HFF-Myc (cell line): ENCODE measurements at regions not wholly inside any gene's neighbourhood (a gene's known extent, or its start where the extent isn't known, plus 50 kb on each side); places are given as distances from the start of the nearest gene placed in this dataset.

ENCODE experiments used
- DNase-seq: peaks from one replicate; pipeline ENCODE4 v3.0.0-alpha.2; 2011; ENCODE audit warnings: low read depth; ENCODE audit errors: extremely low read depth
- H3K4me3 ChIP-seq: replicated peaks from 2 replicates; pipeline ENCODE4 v1.5.1; 2011; ENCODE audit warnings: low read depth, mild to moderate bottlenecking, control low read depth, low read length
- TF ChIP-seq, protein P1 (sequence below): IDR thresholded peaks from 2 replicates; pipeline ENCODE4 v1.5.1; 2012; ENCODE audit warnings: mild to moderate bottlenecking, low read depth, low read length, control low read depth; ENCODE audit errors: missing control alignments

DNA sequence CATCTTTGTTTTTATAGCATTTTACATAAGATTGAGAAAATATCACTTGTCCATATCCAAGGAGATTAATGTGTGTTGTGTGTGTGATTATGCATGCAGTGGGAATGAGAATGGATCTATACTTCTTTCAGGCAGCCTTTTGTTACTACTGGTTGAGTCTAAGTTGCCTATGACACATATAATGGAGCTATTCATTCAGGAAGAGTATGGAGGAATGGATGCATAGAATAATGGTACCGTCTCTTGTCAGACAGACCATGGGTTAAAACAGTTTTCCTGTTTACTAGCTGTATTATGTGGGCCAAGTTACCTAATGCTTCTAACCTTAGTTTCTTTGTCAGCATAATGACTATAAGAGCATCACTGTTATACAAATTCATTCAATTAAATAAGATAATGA is 155.4 kb upstream of the KYNU start:
- DNase-seq, result no peak
- H3K4me3 ChIP-seq, result no peak overlapping the region
- TF ChIP-seq, protein P1, sequence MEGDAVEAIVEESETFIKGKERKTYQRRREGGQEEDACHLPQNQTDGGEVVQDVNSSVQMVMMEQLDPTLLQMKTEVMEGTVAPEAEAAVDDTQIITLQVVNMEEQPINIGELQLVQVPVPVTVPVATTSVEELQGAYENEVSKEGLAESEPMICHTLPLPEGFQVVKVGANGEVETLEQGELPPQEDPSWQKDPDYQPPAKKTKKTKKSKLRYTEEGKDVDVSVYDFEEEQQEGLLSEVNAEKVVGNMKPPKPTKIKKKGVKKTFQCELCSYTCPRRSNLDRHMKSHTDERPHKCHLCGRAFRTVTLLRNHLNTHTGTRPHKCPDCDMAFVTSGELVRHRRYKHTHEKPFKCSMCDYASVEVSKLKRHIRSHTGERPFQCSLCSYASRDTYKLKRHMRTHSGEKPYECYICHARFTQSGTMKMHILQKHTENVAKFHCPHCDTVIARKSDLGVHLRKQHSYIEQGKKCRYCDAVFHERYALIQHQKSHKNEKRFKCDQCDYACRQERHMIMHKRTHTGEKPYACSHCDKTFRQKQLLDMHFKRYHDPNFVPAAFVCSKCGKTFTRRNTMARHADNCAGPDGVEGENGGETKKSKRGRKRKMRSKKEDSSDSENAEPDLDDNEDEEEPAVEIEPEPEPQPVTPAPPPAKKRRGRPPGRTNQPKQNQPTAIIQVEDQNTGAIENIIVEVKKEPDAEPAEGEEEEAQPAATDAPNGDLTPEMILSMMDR, result no peak

GRCh38 chr2:142721015-142721414 is 156.4 kb upstream of the KYNU start:
- no peak overlapping the region for H3K4me3 ChIP-seq
- DNase-seq, result no peak
- TF ChIP-seq, protein P1, result no peak

DNA sequence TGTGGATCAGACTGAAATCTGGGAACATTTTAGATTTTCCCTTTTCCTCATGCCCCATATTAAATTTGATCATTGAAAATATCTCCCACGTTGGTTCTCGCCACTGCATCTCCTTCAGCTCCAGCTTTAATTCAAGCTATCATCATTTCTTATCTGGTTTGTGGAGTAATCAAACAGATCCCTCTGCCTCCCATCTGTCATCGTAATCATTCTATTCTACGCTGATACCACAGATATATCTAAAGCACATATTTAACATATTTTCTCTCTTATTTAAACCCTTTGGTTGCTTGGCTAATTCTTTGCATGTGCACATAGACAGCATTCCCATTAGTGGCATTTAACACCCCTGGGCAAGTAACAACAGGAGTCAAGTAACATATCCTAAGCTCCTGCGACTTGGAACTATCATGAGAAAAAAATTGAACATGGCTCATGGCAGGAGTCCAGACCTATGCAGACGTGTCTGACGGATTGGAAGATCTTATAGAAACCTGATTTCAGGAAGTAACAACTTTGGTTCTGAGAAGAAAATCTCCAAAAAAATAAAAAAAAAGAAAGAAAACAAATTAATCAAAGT is 158.8 kb upstream of the KYNU start:
- TF ChIP-seq, protein P1, result no peak
- DNase-seq, result no peak
- H3K4me3 ChIP-seq, result no peak overlapping the region

DNA sequence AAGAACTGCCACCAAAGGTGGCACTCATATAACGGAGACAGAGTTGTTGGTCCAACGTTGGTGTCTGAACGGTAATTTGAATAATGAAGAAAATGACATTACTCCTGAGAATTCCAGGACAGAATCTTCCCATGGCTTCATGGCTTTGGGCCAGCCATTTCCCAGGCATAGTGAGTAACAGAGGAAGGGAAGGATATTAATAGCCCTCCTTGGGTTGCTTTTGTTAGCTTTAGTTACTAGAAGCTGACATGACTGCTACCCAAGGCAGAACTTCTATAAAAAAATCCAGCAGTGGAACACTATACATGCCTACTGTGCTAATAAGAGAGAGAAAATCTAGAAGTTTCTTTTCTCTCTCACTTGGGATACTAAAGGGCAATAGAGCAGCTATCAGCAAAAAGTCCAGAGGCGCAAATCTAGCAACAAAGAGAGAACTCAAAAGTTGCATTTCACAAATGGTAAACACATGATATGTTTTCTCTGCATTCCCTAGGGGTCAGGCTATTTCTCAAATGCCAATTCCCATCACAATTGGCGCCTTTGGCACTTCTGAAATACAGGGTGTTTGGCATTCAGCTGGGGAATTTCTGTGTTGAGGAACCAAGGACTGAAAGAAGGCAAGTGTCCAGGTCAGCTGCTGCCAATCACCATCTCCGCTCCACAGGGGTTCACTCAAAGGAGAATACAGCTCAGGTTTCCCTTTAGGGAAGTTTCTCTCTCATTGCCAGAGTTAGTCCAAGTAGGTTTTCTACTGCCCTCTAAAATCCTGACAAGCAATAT is 160.8 kb upstream of the KYNU start:
- H3K4me3 ChIP-seq, result no peak overlapping the region
- TF ChIP-seq, protein P1, result no peak
- DNase-seq, result no peak

DNA sequence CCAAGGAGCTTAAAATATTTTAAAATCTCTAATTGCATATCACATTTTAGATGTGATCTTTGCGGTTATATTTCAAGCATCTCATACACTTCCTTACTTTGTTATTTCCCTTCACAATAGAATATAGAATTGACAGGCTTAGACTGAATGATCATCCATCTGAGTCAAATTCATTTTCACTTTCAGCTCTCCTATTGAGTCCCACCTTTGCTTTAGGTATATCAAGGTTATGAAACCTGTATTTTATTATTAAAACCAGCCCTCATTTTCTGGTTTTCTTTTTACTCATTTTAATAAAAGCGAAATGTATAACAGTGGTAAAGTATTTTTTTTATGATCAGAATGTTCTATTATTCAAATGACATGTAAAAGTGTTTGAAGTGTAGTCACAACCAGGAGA is 162.9 kb upstream of the KYNU start:
- TF ChIP-seq, protein P1, result no peak
- DNase-seq, result no peak
- no peak overlapping the region for H3K4me3 ChIP-seq

DNA sequence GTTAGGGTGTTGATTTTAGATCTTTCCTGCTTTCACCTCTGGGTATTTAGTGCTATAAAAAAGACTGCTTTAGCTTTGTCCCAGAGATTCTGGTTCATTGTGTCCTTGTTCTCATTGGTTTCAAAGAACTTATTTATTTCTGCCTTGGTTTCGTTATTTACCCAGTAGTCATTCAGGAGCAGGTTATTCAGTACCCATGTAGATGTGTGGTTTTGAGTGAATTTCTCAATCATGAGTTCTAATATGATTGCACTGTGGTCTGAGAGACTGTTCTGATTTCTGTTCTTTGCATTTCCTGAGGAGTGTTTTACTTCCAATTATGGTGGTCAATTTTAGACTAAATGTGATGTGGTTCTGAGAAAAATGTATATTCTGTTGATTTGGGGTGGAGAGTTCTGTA is 167.1 kb upstream of the KYNU start:
- DNase-seq, result no peak
- H3K4me3 ChIP-seq, result no peak overlapping the region
- TF ChIP-seq, protein P1, result no peak
